ENCODE measurements at regions not wholly inside any gene's neighbourhood (a gene's known extent, or its start where the extent isn't known, plus 50 kb on each side); places are given as distances from the start of the nearest gene placed in this dataset.

GRCh38 chr3:106399761-106400160 lies 530.9 kb upstream of the CBLB start:
- H3K79me2 ChIP-seq (ENCODE audit: insufficient read depth, low read length), result no peaks in the 10 kb centered on the region
- H3K9ac ChIP-seq (ENCODE audit: low read depth, low read length, poor library complexity, severe bottlenecking), result no peak overlapping the region
- no peaks in the 10 kb centered on the region for H3K9me2 ChIP-seq (replicated peaks; ENCODE audit: low read depth, low read length)
- H3K4me1 ChIP-seq (ENCODE audit: insufficient read depth, low read length, poor library complexity, severe bottlenecking), result no peaks in the 10 kb centered on the region
- H3F3A ChIP-seq (ENCODE audit: low read depth), result no peaks in the 10 kb centered on the region
- TF ChIP-seq CTCF (conservative IDR thresholded peaks at IDR 0.05; ENCODE audit: low read length) (no peak), EZH2phosphoT487 (IDR thresholded peaks at IDR 0.05; ENCODE audit: borderline replicate concordance) (no peak)
- H3K36me3 ChIP-seq (ENCODE audit: insufficient read depth, low read length), result no peaks in the 10 kb centered on the region
- H2AFZ ChIP-seq (ENCODE audit: low read length), result no peak overlapping the region
- no peak overlapping the region for H3K4me2 ChIP-seq (ENCODE audit: low read depth, low read length, poor library complexity, severe bottlenecking)
- H4K20me1 ChIP-seq (ENCODE audit: insufficient read depth, low read length, poor library complexity, severe bottlenecking), result no peaks in the 10 kb centered on the region
- H3K9me3 ChIP-seq (ENCODE audit: insufficient read depth, low read depth, low read length), result no peaks in the 10 kb centered on the region
- H3K27me3 ChIP-seq (ENCODE audit: insufficient read depth, low read length, poor library complexity, severe bottlenecking), result no peaks in the 10 kb centered on the region
- H3K4me3 ChIP-seq (ENCODE audit: low read length, poor library complexity, severe bottlenecking), result no peak overlapping the region

GRCh38 chr3:106401666-106402490 lies 533.1 kb upstream of the CBLB start:
- H3K9me3 ChIP-seq (ENCODE audit: insufficient read depth, low read depth, low read length), result no peaks in the 10 kb centered on the region
- no peak overlapping the region for H3K4me3 ChIP-seq (ENCODE audit: low read length, poor library complexity, severe bottlenecking)
- H3K27me3 ChIP-seq (ENCODE audit: insufficient read depth, low read length, poor library complexity, severe bottlenecking), result no peaks in the 10 kb centered on the region
- H3K4me1 ChIP-seq (ENCODE audit: insufficient read depth, low read length, poor library complexity, severe bottlenecking), result no peaks in the 10 kb centered on the region
- no peak overlapping the region for H3K4me2 ChIP-seq (ENCODE audit: low read depth, low read length, poor library complexity, severe bottlenecking)
- no peak overlapping the region for H2AFZ ChIP-seq (ENCODE audit: low read length)
- H3F3A ChIP-seq (ENCODE audit: low read depth), result no peaks in the 10 kb centered on the region
- H3K9ac ChIP-seq (ENCODE audit: low read depth, low read length, poor library complexity, severe bottlenecking), result no peak overlapping the region
- TF ChIP-seq CTCF (conservative IDR thresholded peaks at IDR 0.05; ENCODE audit: low read length) (no peak), EZH2phosphoT487 (IDR thresholded peaks at IDR 0.05; ENCODE audit: borderline replicate concordance) (no peak)
- no peaks in the 10 kb centered on the region for H3K79me2 ChIP-seq (ENCODE audit: insufficient read depth, low read length)
- H4K20me1 ChIP-seq (ENCODE audit: insufficient read depth, low read length, poor library complexity, severe bottlenecking), result no peaks in the 10 kb centered on the region
- no peaks in the 10 kb centered on the region for H3K36me3 ChIP-seq (ENCODE audit: insufficient read depth, low read length)
- no peaks in the 10 kb centered on the region for H3K9me2 ChIP-seq (replicated peaks; ENCODE audit: low read depth, low read length)

- TF ChIP-seq CTCF (conservative IDR thresholded peaks at IDR 0.05; ENCODE audit: low read length), result no peak
- no peak for TF ChIP-seq EZH2phosphoT487 (IDR thresholded peaks at IDR 0.05; ENCODE audit: borderline replicate concordance)
Observed at GRCh38 chr3:106403371-106404145, 534.7 kb upstream of the CBLB start.

More at GRCh38 chr3:106403371-106404145, 534.7 kb upstream of the CBLB start:
- H3K79me2 ChIP-seq (ENCODE audit: insufficient read depth, low read length), result no peaks in the 10 kb centered on the region
- no peaks in the 10 kb centered on the region for H3F3A ChIP-seq (ENCODE audit: low read depth)
- H3K9me2 ChIP-seq (replicated peaks; ENCODE audit: low read depth, low read length), result no peaks in the 10 kb centered on the region
- H3K27me3 ChIP-seq (ENCODE audit: insufficient read depth, low read length, poor library complexity, severe bottlenecking), result no peaks in the 10 kb centered on the region
- H3K9ac ChIP-seq (ENCODE audit: low read depth, low read length, poor library complexity, severe bottlenecking), result no peak overlapping the region
- no peaks in the 10 kb centered on the region for H3K9me3 ChIP-seq (ENCODE audit: insufficient read depth, low read depth, low read length)
- no peak overlapping the region for H2AFZ ChIP-seq (ENCODE audit: low read length)
- no peaks in the 10 kb centered on the region for H3K36me3 ChIP-seq (ENCODE audit: insufficient read depth, low read length)
- H3K4me3 ChIP-seq (ENCODE audit: low read length, poor library complexity, severe bottlenecking), result no peak overlapping the region
- no peak overlapping the region for H3K4me2 ChIP-seq (ENCODE audit: low read depth, low read length, poor library complexity, severe bottlenecking)
- H3K4me1 ChIP-seq (ENCODE audit: insufficient read depth, low read length, poor library complexity, severe bottlenecking), result no peaks in the 10 kb centered on the region
- no peaks in the 10 kb centered on the region for H4K20me1 ChIP-seq (ENCODE audit: insufficient read depth, low read length, poor library complexity, severe bottlenecking)
